Gastrocnemius medialis (tissue), 4 donors: ENCODE measurements at regions not wholly inside any gene's neighbourhood (a gene's known extent, or its start where the extent isn't known, plus 50 kb on each side); places are given as distances from the start of the nearest gene placed in this dataset.

Experiments used
- ATAC-seq, 2 donors: fragments of 150-250 bp; one replicate each; pipeline ENCODE4 v1.9.1; 2016
- DNase-seq, 2 donors: peaks; one replicate each; pipeline ENCODE4 v3.0.0-alpha.2; 2019
- H3K27ac ChIP-seq, 4 donors: fragments of 200-600 bp; sonication (generic); 1 replicate in 1 of 4; 2 replicates in 3 of 4; pipeline ENCODE4 v1.5.1; 2016 to 2018; ENCODE audit warnings: mild to moderate bottlenecking in 2 of 4, moderate library complexity in 1 of 4
- H3K27me3 ChIP-seq, 3 donors: fragments of 200-600 bp; sonication (generic) in 2 of 3; 1 replicate in 1 of 3; 2 replicates in 2 of 3; pipeline versions ENCODE4 v1.5.1 to v1.6.0; 2016 to 2019; ENCODE audit warnings: mild to moderate bottlenecking in 1 of 3, moderate library complexity in 1 of 3
- H3K36me3 ChIP-seq, 2 donors: fragments of 200-600 bp; sonication (generic) in 1 of 2; one replicate each; pipeline ENCODE4 v1.5.1; 2017 to 2018
- H3K4me1 ChIP-seq, 2 donors: fragments of 200-600 bp; sonication (generic) in 1 of 2; one replicate each; pipeline ENCODE4 v1.5.1; 2016 to 2017; ENCODE audit warnings: mild to moderate bottlenecking in 2 of 2
- H3K4me3 ChIP-seq, 4 donors: fragments of 200-600 bp; sonication (generic) in 3 of 4; 1 replicate in 1 of 4; 2 replicates in 3 of 4; pipeline ENCODE4 v1.5.1; 2016 to 2019; ENCODE audit warnings: mild to moderate bottlenecking in 2 of 4
- H3K9me3 ChIP-seq, 3 donors: fragments of 200-600 bp; sonication (generic) in 2 of 3; 1 replicate in 1 of 3; 2 replicates in 2 of 3; pipeline ENCODE4 v1.5.1; 2016 to 2019
- POLR2A ChIP-seq, 2 donors: fragments of 450-650 bp; IDR thresholded peaks; one replicate each; pipeline ENCODE4 v1.6.1; 2017; ENCODE audit warnings: antibody characterized with exemption in 2 of 2, mild to moderate bottlenecking in 2 of 2, moderate library complexity in 2 of 2
- in situ Hi-C, 4 donors: fragments of 200-750 bp; cut with MboI; loops; one replicate each; pipeline versions ENCODE4 v1.15.0 to v1.8.0; 2017; ENCODE audit warnings: low sequenced_read_pairs in 4 of 4
- intact Hi-C: fragments of 100-400 bp; cut with DNase I; formaldehyde crosslinking; loops from one replicate; pipeline ENCODE4 v1.15.1; 2023; ENCODE audit warnings: low total_unique reads
- TF ChIP-seq, protein P1 (sequence below), 5 experiments: fragments of 450-650 bp in 3 of 5; fragments of 200-600 bp in 2 of 5; sonication (generic) in 2 of 5; IDR thresholded peaks in 4 of 5; conservative IDR thresholded peaks in 1 of 5; 1 replicate in 4 of 5; 2 replicates in 1 of 5; pipeline ENCODE4 v1.5.1; 2016 to 2019; ENCODE audit warnings: antibody characterized with exemption in 5 of 5, mild to moderate bottlenecking in 3 of 5, moderate library complexity in 3 of 5

DNA sequence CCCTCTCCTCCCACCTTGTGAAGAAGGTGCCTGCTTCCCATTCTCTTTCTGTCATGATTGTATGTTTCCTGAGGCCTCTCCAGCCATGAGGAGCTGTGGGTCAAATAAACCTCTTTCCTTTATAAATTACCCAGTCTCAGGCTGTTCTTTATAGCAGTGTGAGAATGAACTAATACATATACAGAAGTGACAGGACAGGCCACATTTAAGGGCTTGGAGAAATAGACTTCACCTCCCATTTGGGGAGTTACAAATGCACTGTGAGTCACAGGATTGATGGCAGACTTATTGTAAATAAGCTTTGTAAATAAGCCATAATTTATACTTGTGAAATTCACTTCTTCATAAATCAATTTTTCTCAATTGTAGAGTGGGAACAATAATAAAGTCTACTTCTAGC lies 543.3 kb downstream of the LRRIQ3 start:
- Histone ChIP-seq H3K9me3 (no peaks in the 10 kb centered on the region), H3K27ac (no peak overlapping the region), H3K27me3 (no peaks in the 10 kb centered on the region), H3K4me1 (no peaks in the 10 kb centered on the region), H3K36me3 (no peaks in the 10 kb centered on the region), H3K4me3 (no peak overlapping the region)
- TF ChIP-seq, protein P1, sequence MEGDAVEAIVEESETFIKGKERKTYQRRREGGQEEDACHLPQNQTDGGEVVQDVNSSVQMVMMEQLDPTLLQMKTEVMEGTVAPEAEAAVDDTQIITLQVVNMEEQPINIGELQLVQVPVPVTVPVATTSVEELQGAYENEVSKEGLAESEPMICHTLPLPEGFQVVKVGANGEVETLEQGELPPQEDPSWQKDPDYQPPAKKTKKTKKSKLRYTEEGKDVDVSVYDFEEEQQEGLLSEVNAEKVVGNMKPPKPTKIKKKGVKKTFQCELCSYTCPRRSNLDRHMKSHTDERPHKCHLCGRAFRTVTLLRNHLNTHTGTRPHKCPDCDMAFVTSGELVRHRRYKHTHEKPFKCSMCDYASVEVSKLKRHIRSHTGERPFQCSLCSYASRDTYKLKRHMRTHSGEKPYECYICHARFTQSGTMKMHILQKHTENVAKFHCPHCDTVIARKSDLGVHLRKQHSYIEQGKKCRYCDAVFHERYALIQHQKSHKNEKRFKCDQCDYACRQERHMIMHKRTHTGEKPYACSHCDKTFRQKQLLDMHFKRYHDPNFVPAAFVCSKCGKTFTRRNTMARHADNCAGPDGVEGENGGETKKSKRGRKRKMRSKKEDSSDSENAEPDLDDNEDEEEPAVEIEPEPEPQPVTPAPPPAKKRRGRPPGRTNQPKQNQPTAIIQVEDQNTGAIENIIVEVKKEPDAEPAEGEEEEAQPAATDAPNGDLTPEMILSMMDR (IDR thresholded peaks at IDR 0.05 in 4 of 5, conservative IDR thresholded peaks at IDR 0.05 in 1 of 5): no peak
- no peak for TF ChIP-seq POLR2A (IDR thresholded peaks at IDR 0.05)
- in situ Hi-C loops: no loop called here
- ATAC-seq (no peak), DNase-seq (no peak)
- intact Hi-C loops: no loop called here

DNA sequence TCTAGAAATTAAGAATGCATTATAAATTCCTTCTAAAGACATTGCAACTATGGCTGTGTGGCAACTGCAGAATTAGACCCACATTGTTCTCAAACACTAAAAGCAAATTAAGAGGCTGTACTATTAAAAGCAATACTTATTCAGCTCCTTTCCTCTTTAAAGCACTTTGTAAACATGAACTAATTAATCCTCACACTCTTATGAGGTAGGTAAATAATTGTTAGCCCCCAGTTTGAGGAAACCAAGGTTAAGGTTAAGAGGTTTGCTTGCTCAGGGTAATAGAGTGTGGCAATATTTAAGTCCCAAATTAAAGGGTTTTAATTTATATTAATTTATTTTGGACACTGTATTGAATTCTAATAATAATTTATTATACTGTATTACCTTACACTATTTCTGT lies 553.8 kb downstream of the LRRIQ3 start:
- no peak for ATAC-seq
- intact Hi-C loops (no loop called here), in situ Hi-C loops (no loop called here)
- no peaks in the 10 kb centered on the region for H3K4me1 ChIP-seq
- no peak for DNase-seq
- H3K27me3 ChIP-seq: no peaks in the 10 kb centered on the region
- H3K9me3 ChIP-seq: no peaks in the 10 kb centered on the region
- no peaks in the 10 kb centered on the region for H3K36me3 ChIP-seq
- H3K27ac ChIP-seq: no peak overlapping the region
- H3K4me3 ChIP-seq: no peak overlapping the region
- no peak for TF ChIP-seq POLR2A (IDR thresholded peaks at IDR 0.05)
- TF ChIP-seq, protein P1 (IDR thresholded peaks at IDR 0.05 in 4 of 5, conservative IDR thresholded peaks at IDR 0.05 in 1 of 5): no peak

DNA sequence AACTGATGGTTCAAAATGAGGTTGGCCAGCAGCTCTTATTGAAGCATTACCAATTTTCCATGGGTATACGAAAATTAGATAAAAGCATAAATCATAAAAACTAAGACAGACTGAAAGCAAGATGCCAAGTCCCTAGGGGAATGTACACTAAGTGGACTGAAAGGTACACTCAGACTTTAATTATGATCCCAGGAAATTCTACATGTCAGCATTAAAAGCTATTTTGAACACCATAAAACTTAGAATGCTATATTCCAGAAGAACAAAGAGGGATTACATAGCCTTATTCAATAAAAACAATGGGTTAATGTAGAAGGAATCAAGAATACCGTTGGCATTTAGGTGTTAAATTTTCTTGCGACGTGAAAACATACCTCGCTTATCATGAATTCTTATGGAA lies 558.5 kb downstream of the LRRIQ3 start:
- Histone ChIP-seq H3K27me3 (no peaks in the 10 kb centered on the region), H3K27ac (no peak overlapping the region), H3K4me3 (no peak overlapping the region), H3K4me1 (no peaks in the 10 kb centered on the region), H3K36me3 (no peaks in the 10 kb centered on the region), H3K9me3 (no peaks in the 10 kb centered on the region)
- in situ Hi-C loops (no loop called here), intact Hi-C loops (no loop called here)
- ATAC-seq: no peak
- TF ChIP-seq POLR2A (IDR thresholded peaks at IDR 0.05): no peak
- TF ChIP-seq, protein P1 (IDR thresholded peaks at IDR 0.05 in 4 of 5, conservative IDR thresholded peaks at IDR 0.05 in 1 of 5): no peak
- no peak for DNase-seq

DNA sequence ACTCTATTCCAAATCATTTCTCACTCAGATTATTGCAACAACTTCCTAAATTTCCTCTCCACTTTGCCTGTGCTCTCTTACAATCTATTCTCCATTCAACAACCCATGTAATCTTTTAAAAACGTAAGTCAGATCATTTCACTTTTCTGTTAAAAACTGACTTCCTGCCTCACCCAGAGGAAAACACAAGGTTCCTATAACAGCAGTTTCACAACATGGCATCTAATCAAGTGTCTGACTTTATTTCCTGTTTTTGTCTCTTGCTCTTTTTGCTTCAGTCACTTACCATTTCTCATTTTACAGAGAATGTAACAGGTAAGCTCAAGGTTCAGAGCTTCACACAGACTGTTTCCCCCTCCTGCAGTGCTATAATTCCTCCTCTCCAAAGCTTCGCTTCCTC lies 560.7 kb downstream of the LRRIQ3 start:
- Histone ChIP-seq H3K4me3 (no peak overlapping the region), H3K27me3 (no peaks in the 10 kb centered on the region), H3K27ac (no peak overlapping the region), H3K4me1 (no peaks in the 10 kb centered on the region), H3K9me3 (no peaks in the 10 kb centered on the region), H3K36me3 (no peaks in the 10 kb centered on the region)
- in situ Hi-C loops: no loop called here
- DNase-seq: no peak
- no peak for TF ChIP-seq POLR2A (IDR thresholded peaks at IDR 0.05)
- TF ChIP-seq, protein P1 (IDR thresholded peaks at IDR 0.05 in 4 of 5, conservative IDR thresholded peaks at IDR 0.05 in 1 of 5): no peak
- intact Hi-C loops: no loop called here
- no peak for ATAC-seq

DNA sequence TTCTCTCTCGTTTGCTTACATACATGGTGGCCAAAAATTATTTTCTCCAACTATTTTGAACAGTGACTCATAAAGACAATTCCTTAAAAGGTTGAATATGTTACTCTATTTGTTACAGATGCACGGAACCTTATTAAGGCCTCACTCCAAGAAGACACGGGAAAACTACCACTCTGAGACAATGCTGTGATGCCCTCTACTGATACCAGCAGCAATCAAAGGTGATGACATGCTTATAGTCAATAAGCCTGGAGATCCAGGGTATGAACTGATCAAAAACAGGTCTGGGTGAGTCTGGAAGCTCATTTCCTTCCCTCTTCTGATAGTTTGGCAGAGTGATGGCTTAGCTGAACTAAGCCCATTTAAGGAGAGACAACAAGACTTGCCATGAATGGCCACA lies 563.0 kb downstream of the LRRIQ3 start:
- Histone ChIP-seq H3K36me3 (no peaks in the 10 kb centered on the region), H3K4me1 (no peaks in the 10 kb centered on the region), H3K9me3 (no peaks in the 10 kb centered on the region), H3K27me3 (no peaks in the 10 kb centered on the region), H3K27ac (no peak overlapping the region), H3K4me3 (no peak overlapping the region)
- in situ Hi-C loops: no loop called here
- TF ChIP-seq, protein P1 (IDR thresholded peaks at IDR 0.05 in 4 of 5, conservative IDR thresholded peaks at IDR 0.05 in 1 of 5): no peak
- no peak for TF ChIP-seq POLR2A (IDR thresholded peaks at IDR 0.05)
- DNase-seq (no peak), ATAC-seq (no peak)
- intact Hi-C loops: no loop called here
